GM18951 (cell line): ENCODE measurements at regions not wholly inside any gene's neighbourhood (a gene's known extent, or its start where the extent isn't known, plus 50 kb on each side); places are given as distances from the start of the nearest gene placed in this dataset.
"Not testable (repeated sequence)": the region's sequence is repeated elsewhere in the genome, so short reads cannot be mapped to it uniquely, and the experiment has no call there.

Source experiments
- POLR2A ChIP-seq: IDR thresholded peaks from 4 replicates; pipeline ENCODE4 v1.6.1; 2011; ENCODE audit warnings: mild to moderate bottlenecking; ENCODE audit not compliant: insufficient read length, insufficient read depth; ENCODE audit errors: extremely low read depth
- in situ Hi-C: fragments of 300-500 bp; cut with MboI; formaldehyde crosslinking; loops from one replicate; pipeline ENCODE4 v1.12.0; 2022; ENCODE audit warnings: low sequenced_read_pairs, mixed read lengths, inconsistent platforms; ENCODE audit not compliant: unreplicated experiment

DNA sequence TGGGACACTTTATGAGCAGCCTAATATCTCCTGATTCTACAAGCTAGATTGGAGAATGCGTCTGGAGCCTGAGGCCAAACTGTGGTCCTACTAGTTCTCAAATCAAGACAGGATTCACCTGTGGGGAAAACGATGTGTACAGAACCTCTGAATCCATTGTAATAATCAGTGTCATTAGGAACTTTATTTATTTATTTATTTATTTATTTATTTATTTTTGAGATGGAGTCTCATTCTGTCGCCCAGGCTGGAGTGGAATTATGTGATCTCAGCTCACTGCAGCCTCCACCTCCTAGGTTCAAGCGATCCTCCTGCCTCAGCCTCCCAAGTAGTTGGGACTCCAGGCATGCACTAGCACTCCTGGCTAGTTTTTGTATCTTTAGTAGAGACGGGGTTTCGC lies 52.6 kb upstream of the KIF26B start:
- in situ Hi-C loops = not testable (repeated sequence)

DNA sequence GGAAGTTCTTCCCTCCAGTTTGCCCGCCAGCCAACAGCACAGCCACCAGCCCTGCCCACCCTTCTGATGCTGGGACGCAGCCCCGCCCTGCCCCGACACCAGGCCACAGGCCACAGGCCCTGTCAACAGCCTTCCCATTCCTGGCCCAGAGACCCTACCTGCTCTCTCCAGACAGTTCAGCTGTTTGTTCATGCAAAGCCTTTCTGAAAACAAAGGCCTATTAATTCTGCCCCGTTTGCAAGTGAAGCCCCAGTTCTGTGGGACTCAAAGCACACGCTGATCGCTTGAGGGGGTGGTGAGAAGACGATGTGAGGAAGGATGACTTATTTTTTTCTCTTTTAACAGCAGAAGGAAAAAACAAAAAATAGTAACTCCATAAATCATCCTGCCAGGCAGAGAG lies 55.4 kb upstream of the KIF26B start:
- TF ChIP-seq POLR2A = no peak
- in situ Hi-C loops = no loop called here

DNA sequence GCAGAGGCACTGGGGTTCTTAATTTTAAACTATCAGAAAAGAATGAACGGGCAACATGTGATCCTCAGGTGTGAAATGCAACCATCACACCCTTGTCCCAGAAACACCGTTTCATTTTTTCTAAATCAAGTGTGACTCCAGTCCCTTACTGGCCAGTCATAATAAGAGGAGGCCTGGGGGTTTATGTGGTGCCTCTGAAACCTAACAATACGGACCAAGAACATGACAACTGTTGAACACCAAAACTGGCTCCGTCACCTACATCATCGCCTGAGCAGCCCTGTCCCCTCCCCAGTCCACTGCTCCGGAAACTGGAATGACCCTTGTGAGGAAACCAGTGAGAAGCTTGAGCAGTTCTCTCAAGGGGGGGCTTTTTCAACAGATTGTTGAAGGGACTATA lies 55.9 kb upstream of the KIF26B start:
- in situ Hi-C loops = no loop called here
- TF ChIP-seq POLR2A = no peak

DNA sequence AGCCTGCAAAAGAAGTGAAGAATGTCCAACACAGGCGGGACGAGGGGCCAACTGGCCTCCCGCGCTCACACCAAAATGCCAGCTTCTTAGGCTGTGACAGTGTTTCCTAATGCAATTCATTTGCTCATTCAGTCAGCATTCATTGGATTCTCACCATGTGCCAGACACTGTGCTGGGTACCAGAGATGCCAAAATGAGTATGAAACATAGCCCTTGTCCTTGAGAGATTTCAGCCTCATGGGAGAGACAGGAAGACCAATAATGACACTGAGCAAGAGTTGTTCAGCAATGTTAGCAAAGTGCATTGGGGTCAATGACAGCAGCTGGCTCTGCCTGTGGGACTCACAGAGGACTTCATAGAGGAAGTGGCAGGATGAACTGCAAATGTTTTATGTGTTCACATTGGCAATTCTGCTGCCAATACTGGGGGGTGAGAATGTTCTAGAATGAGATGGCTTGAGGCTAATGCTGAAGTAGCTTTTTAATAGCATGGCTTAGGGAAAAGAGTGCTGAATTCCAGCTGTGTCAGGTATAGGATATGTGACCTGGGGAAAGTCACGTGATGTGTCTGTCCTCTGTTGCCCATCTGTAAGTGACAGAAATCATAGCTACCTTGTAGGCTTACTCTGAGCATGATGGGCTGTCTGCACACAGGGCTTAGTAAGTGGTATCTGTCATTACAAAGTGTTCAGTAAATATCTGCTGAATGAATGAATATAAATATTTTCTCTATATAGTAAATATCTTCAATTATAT lies 58.3 kb upstream of the KIF26B start:
- no peak for TF ChIP-seq POLR2A
- in situ Hi-C loops = no loop called here

DNA sequence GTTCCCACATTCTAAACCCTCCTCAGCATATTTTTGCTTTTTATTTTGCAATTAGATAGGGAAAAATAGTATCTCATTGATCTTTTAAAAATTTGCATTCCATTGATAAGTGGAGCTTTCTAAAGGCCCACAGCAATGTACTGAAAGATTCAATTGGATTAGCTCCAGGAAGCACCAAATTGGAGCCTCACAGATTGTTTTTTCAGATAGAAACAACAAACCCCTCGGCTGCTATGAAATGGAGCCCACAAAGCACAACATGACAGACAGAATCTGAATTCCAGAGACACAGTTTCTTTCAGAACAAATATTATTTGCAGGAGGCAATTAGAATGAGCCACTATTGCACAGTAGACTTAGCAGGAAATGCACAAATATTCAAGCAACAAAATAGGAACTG lies 58.9 kb upstream of the KIF26B start:
- in situ Hi-C loops = no loop called here
- TF ChIP-seq POLR2A = no peak

DNA sequence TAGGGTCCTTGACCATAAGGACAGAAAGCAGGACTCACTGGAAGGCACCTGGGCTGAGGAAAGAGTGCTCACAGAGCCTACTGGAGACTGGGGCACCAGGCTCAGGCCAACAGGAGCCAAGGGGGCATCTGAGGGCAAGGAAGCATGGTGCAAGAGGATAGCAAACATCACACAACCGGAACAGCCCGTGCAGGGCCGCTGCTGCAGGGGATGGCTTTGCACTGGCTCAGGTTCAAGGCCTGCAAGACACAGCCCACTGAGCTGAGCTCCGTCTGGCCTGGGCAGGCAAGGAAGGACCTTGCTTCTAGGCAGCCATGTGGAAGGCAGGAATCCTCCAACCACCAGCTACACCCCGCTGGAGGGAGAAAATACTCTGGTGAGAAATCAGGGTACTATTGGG lies 59.8 kb upstream of the KIF26B start:
- TF ChIP-seq POLR2A = no peak
- in situ Hi-C loops = no loop called here

DNA sequence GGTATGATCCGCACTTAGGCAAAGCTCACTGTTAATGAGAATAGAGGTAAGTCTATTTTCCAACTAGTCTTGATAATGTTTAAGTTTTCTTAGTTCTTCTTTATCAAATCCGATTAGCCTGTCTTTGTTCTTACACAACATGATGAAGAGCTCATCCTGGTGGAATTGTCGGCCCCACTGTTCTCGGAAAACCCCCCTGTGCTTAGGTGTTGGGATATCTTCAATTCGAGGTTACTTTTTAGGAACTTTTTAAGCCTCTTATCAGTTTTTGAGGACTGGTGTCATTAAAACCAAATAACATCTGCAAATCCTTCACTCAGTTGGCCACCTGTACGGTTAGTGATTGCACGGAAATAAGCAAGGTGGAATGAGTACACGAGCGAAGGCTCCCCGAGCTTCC lies 60.7 kb upstream of the KIF26B start:
- TF ChIP-seq POLR2A = no peak
- in situ Hi-C loops = no loop called here

DNA sequence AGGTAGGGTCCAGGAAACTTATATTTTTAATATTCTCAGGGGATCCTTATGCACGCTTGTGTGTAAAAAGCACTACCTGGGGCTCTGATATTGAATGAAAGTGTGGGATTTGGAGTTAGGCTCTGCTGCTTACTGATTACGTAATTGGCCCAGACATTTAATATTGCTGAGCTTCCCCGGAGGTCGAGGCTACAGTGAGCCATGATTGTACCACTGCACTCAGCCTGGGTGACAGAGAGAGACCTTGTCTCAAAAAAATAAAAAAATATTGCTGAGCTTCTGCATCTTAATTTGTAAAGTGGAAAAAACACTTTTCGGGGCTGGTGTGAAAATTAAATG lies 62.2 kb upstream of the KIF26B start:
- no peak for TF ChIP-seq POLR2A
- in situ Hi-C loops = no loop called here

DNA sequence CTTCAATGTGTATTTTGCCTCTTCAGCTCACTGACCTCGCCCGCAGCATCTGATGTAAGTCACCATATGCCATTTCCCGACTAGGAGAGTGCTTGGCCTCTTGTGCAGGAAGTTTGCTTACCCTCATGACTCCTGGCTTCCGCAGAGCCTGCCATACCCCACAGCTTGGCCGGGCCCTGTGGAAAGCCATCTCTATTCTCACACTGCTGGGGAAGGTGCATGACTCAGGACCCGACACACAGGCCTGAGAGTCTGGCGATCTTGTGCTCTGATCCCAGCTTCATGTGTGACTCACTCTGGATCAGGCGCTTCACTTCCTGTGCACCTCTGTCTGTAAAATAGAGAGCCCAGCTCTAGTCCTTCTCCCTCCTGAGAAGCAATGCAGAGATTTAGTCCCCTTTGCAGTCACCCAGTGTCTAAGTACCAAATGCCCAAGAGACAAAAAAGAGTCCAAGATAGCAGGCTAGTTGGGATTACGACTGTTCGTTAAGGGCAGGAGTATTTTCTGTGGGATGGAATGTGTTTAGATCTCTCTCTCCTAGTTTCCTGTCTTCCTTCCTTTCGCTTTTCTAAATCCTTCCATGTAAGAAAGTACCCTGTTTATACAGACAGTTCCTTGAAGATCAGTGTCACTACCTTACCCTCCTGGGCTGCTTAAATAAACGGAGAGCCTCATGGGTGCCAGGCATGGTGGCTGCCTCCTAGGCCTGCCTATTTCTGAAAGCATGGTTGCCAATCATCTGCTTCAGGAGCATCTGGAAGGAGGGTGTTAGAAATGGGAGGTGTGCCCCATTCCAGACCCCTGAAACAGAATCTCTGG lies 62.8 kb upstream of the KIF26B start:
- in situ Hi-C loops = no loop called here
- TF ChIP-seq POLR2A = no peak

DNA sequence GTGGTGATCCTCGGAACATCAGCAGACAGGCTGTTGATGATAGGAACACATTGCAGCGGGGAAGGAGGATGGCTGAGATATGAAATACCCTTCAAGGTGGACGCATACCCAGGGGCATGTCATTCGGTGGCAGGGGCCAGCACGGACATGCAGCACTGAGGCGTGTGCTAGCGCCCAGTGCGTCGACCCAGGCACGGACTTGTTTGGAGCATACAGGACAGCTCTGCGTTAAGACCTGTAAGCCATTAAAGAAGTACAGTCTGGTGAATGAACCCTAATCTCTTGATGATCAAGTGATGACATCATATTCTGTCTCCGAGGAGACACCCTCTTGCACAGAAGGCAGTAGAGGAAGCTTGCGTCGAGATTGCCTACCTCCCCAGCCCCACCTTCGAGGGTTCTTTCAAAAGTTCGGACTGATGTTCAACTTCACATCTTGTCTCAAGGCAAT lies 63.6 kb upstream of the KIF26B start:
- in situ Hi-C loops = no loop called here
- no peak for TF ChIP-seq POLR2A

DNA sequence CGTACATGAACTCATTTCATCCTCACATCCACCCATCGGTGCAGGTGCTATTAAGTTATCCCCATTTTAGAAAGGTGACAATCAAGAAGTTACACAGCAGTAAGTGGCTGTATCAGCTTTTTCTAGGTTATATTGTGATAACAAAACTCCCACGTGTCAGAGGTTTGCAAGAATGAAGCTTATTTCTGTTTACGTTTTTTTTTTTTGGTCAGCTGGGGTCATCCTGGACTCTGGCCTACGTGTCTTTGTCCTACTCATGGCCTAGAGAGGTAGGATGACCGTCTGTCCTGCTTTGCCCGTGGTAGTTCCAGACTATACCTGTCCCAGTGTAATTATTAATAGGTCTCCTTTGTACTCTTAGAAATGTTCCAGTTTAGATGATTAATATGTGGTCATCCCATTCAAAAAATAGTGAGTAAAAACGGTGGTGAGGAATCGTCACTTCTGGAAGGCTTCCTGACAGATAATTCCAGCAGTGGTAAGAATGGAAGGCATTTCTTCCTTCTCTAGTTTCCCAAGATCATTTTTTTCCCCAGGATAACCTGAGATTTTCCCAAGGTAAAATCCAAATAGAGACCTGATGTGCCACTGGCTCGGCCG lies 64.2 kb upstream of the KIF26B start:
- TF ChIP-seq POLR2A = no peak
- in situ Hi-C loops = no loop called here

DNA sequence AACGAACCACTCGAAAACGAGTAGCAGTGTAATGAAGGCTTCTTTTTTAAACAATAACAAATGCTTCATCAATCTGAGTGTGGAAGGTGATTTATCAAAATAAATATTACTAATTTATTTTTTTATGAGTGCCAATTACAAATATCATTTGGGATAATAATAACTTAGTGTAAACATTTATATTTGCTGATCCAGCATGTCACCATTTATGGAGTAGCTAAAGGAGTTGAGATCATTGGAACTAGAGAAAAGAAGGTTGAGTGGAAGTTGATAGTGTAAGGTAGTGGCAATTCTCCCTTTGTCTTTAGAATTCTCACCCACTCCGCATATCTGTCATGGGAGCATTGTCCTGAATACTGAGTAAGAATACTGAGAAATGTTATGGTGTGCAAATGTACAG lies 67.1 kb upstream of the KIF26B start:
- in situ Hi-C loops = no loop called here
- TF ChIP-seq POLR2A = no peak

DNA sequence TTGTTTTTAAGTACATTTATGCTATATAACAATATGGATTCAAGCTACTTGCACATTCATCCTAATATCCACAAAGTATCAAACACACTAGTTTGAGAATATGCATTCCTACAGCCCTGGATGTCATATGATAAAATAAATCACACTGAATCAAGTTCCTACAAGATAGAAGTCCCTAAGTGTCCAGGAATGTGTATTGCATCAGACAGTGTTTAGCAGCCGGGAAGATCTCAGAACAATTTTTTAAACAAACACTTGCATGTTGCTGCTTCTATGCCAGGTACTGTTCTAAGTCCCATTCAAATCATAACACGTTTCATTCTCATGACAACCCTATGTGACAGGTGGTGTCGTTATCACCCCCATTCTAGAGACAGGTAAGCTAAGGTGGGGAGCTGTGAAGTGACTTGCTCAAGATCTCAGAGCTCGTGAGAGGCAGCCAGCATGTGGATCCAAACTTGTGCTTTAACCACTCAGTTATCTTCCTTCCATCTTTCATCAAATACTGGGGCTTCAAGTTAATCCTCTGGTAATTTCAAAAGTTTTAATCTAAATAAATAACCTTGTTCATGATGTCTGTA lies 68.3 kb upstream of the KIF26B start:
- in situ Hi-C loops = no loop called here

DNA sequence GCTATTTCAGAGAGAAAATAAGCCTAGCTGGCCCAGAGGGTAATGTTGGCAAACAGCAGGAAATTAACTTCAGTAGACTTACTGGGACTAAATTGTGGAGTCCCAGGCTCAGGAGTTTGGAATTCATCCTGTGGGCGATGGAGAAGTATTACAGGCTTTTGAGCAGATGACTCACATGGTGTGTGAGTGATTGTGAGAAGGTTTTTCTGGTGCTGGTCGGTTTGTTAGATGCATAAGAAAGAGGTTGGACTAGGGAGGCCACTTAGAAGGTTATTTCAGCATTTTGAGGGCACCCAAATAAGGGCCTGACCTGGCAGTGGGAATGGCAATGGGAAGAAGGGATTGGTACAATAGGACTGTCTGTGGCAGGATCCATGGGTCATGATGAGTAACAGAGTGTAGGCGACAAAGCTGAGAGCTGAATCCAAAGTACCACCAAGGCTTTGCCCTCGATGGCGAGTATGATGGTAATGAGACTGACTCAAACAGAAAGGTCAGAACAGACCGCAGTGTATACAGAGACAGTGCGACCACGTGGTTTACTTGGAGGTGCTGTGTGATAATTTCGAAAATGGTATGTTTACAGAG lies 69.2 kb upstream of the KIF26B start:
- no peak for TF ChIP-seq POLR2A
- in situ Hi-C loops = no loop called here

More for the DNA sequence above, 68.3 kb upstream of the KIF26B start:
- TF ChIP-seq POLR2A = no peak

DNA sequence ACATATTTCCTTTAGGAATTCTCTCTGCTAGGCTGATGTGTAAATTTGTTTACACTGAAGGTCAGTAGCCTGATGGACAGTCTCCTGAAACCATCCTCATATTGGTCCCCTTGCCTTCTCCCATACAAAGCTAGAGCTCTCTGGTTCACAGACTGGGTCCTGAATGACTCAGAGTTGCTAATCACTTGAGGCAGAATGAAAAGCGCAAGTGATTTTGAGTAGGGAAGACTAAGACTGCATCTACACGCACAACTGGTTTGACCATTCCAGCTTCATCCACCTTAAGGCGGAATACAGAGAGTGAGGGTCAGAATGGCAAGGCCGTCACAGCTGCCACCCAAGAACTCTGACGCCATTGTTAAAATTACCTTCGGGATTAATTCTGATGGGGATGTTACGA lies 70.2 kb upstream of the KIF26B start:
- in situ Hi-C loops = no loop called here
- no peak for TF ChIP-seq POLR2A
